Glutamatergic neuron (in vitro differentiated cells): ENCODE measurements at regions not wholly inside any gene's neighbourhood (a gene's known extent, or its start where the extent isn't known, plus 50 kb on each side); places are given as distances from the start of the nearest gene placed in this dataset.

ENCODE experiments used
- DNase-seq: peaks from one replicate; pipeline ENCODE4 v3.0.0; 2022
- H3K27ac Mint-ChIP-seq: one replicate; pipeline ENCODE4 v1.8.0; 2020; ENCODE audit warnings: mild to moderate bottlenecking, mixed read lengths, inconsistent platforms; ENCODE audit not compliant: unreplicated experiment
- H3K27me3 Mint-ChIP-seq: one replicate; pipeline ENCODE4 v1.8.0; 2020; ENCODE audit warnings: mild to moderate bottlenecking, moderate library complexity, mixed read lengths, inconsistent platforms; ENCODE audit not compliant: unreplicated experiment
- H3K36me3 Mint-ChIP-seq: one replicate; pipeline ENCODE4 v1.8.0; 2020; ENCODE audit warnings: mild to moderate bottlenecking, mixed read lengths, inconsistent platforms; ENCODE audit not compliant: unreplicated experiment
- H3K4me1 Mint-ChIP-seq: one replicate; pipeline ENCODE4 v1.8.0; 2020; ENCODE audit warnings: mild to moderate bottlenecking, low read depth, mixed read lengths, inconsistent platforms; ENCODE audit not compliant: unreplicated experiment
- H3K4me3 Mint-ChIP-seq: one replicate; pipeline ENCODE4 v1.8.0; 2020; ENCODE audit warnings: mild to moderate bottlenecking, mixed read lengths, inconsistent platforms; ENCODE audit not compliant: unreplicated experiment
- H3K9me3 Mint-ChIP-seq: one replicate; pipeline ENCODE4 v1.8.0; 2020; ENCODE audit warnings: mild to moderate bottlenecking, moderate library complexity, mixed read lengths, inconsistent platforms; ENCODE audit not compliant: unreplicated experiment
- CTCF ChIP-seq: fragments of 200-600 bp; sonication (generic); IDR thresholded peaks from one replicate; pipeline ENCODE4 v1.5.0; 2021; ENCODE audit not compliant: partially characterized antibody, unreplicated experiment

GRCh38 chr11:109526061-109526460 lies 104.1 kb downstream of the C11orf87 start:
- H3K4me3 Mint-ChIP-seq: no peak overlapping the region
- peaks cover 1% of the 10 kb centered on the region for H3K4me1 Mint-ChIP-seq
- H3K27me3 Mint-ChIP-seq: no peaks in the 10 kb centered on the region
- TF ChIP-seq CTCF: no peak
- no peak for DNase-seq
- H3K9me3 Mint-ChIP-seq: peaks cover 4% of the 10 kb centered on the region
- H3K36me3 Mint-ChIP-seq: no peaks in the 10 kb centered on the region
- H3K27ac Mint-ChIP-seq: no peak overlapping the region

GRCh38 chr11:109526931-109527330 lies 104.9 kb downstream of the C11orf87 start:
- Mint-ChIP-seq H3K9me3 (peaks cover 4% of the 10 kb centered on the region), H3K4me1 (peaks cover 1% of the 10 kb centered on the region), H3K4me3 (no peak overlapping the region), H3K27me3 (no peaks in the 10 kb centered on the region), H3K27ac (no peak overlapping the region), H3K36me3 (no peaks in the 10 kb centered on the region)
- DNase-seq: no peak
- TF ChIP-seq CTCF: no peak

GRCh38 chr11:109527496-109527895 lies 105.5 kb downstream of the C11orf87 start:
- no peaks in the 10 kb centered on the region for H3K27me3 Mint-ChIP-seq
- peaks cover 1% of the 10 kb centered on the region for H3K4me1 Mint-ChIP-seq
- DNase-seq: no peak
- H3K9me3 Mint-ChIP-seq: peaks cover 4% of the 10 kb centered on the region
- no peak overlapping the region for H3K4me3 Mint-ChIP-seq
- H3K27ac Mint-ChIP-seq: no peak overlapping the region
- no peak for TF ChIP-seq CTCF
- H3K36me3 Mint-ChIP-seq: no peaks in the 10 kb centered on the region

DNA sequence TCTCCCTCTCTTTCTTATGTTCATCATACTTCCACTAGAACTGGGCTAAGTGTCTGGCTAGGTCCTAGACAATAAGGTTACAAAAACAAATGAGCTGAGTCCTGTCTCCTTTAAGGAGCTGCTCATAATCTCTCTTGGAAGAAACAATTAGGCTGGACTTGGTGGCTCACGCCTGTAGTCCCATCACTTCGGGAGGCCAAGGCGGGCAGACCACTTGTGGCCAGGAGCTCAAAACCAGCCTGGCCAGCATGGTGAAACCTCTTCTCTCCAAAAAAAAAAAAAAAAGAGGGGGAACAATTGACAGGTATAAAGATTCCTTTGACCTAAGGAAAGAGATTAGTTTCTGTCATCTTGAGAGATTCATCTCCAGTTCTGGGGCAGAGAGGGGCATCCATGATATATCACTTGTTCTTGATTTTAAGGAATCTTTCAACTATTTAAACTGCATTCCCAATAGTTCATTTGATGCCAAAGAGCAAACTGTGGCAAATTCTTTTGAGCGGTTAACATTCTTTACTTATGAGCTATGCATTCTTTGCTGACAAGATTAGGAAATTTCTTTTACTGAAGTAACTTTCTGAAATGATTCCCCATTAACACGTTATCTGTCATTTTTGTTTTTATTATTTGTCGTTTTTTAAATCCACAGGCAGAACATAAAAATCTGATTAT lies 125.5 kb downstream of the C11orf87 start:
- H3K9me3 Mint-ChIP-seq: no peaks in the 10 kb centered on the region
- H3K4me3 Mint-ChIP-seq: no peak overlapping the region
- TF ChIP-seq CTCF: no peak
- H3K27me3 Mint-ChIP-seq: no peaks in the 10 kb centered on the region
- no peak overlapping the region for H3K27ac Mint-ChIP-seq
- H3K36me3 Mint-ChIP-seq: peaks cover 4% of the 10 kb centered on the region
- DNase-seq: no peak
- no peaks in the 10 kb centered on the region for H3K4me1 Mint-ChIP-seq

DNA sequence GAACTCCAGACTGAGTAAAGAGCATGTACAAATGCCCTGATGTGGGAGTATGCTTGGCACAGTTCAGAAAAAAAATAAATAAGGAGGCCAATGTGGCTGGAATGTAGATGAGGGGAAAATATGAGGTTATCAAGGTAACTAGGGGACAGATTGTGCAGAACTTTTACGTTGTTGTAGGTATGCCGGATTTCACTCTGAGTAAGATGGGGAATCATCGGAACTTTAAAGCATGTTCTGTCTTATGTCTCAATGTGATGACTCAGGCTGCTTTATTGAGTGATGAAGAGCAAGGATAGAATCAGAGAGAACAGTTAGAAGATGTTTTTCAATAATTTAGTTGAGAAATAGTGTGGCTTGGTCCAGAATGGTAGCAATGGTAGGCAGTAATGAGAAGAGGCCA lies 130.4 kb downstream of the C11orf87 start:
- no peak for DNase-seq
- Mint-ChIP-seq H3K4me1 (no peaks in the 10 kb centered on the region), H3K9me3 (no peaks in the 10 kb centered on the region), H3K4me3 (no peak overlapping the region), H3K27me3 (no peaks in the 10 kb centered on the region), H3K36me3 (no peaks in the 10 kb centered on the region), H3K27ac (no peak overlapping the region)
- TF ChIP-seq CTCF: no peak
